K562 (cell line): ENCODE measurements at regions not wholly inside any gene's neighbourhood (a gene's known extent, or its start where the extent isn't known, plus 50 kb on each side); places are given as distances from the start of the nearest gene placed in this dataset.

Experiments
- EGR1 ChIP-seq: fragments of 450-650 bp; conservative IDR thresholded peaks from 2 replicates; pipeline ENCODE4 v1.6.1; 2017; ENCODE audit warnings: mild to moderate bottlenecking
- FOXM1 ChIP-seq, 2 experiments: fragments of 450-650 bp in 1 of 2; sonication (generic) in 1 of 2; formaldehyde crosslinking in 1 of 2; IDR thresholded peaks; 2 replicates each; pipeline versions ENCODE4 v1.6.1 to v1.9.0; 2017 to 2022; ENCODE audit warnings: low read depth in 2 of 2, mild to moderate bottlenecking in 2 of 2, missing genetic modification reagents in 1 of 2, moderate library complexity in 1 of 2
- HNRNPUL1 ChIP-seq: fragments of 200-400 bp; formaldehyde crosslinking; IDR thresholded peaks from 2 replicates; pipeline ENCODE4 v1.6.1; 2017; ENCODE audit warnings: low read length
- KLF6 ChIP-seq: fragments of 250-450 bp; sonication (Bioruptor Pico); IDR thresholded peaks from 2 replicates; pipeline ENCODE4 v1.4.0; 2020; ENCODE audit warnings: mild to moderate bottlenecking, moderate library complexity, borderline replicate concordance
- XRCC3 ChIP-seq: fragments of 450-650 bp; IDR thresholded peaks from 2 replicates; pipeline ENCODE4 v1.6.1; 2017; ENCODE audit warnings: mild to moderate bottlenecking, moderate library complexity
- ZBTB7A ChIP-seq: IDR thresholded peaks from 2 replicates; pipeline ENCODE4 v1.6.1; 2011; ENCODE audit warnings: low read depth, mild to moderate bottlenecking, low read length, moderate library complexity, borderline replicate concordance; ENCODE audit not compliant: control insufficient read depth
- TF ChIP-seq, protein P1 (sequence below), 3 experiments: IDR thresholded peaks in 2 of 3; conservative IDR thresholded peaks in 1 of 3; 2 replicates each; pipeline ENCODE4 v1.5.1; 2011 to 2012; ENCODE audit warnings: low read length in 3 of 3, mild to moderate bottlenecking in 3 of 3, control low read depth in 2 of 3, improper control_type of control experiment in 1 of 3, inconsistent platforms in 1 of 3, low read depth in 1 of 3, mixed read lengths in 1 of 3, moderate library complexity in 1 of 3; ENCODE audit not compliant: insufficient read depth in 2 of 3

DNA sequence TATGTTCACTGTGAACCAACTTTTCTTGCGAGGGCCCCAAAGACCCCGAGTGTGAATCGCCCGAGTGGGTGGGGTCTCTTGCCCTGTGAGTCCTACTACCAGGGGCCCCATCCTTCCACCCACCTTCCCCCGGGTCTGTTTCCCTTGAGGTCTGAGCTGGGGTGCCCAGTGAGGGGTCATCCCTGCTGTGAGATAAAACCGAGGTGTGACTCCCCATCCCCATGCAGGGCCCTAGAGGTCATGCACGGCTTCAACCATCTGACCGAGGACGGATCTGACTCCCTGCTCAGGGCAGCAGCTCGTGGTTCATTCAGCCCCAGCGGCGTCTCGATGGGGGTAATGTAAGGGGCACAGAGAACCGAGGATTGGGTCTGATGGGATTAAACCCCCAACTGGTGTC lies 103.1 kb upstream of the SULF2 start:
- TF ChIP-seq XRCC3 = no peak
- TF ChIP-seq, protein P1, sequence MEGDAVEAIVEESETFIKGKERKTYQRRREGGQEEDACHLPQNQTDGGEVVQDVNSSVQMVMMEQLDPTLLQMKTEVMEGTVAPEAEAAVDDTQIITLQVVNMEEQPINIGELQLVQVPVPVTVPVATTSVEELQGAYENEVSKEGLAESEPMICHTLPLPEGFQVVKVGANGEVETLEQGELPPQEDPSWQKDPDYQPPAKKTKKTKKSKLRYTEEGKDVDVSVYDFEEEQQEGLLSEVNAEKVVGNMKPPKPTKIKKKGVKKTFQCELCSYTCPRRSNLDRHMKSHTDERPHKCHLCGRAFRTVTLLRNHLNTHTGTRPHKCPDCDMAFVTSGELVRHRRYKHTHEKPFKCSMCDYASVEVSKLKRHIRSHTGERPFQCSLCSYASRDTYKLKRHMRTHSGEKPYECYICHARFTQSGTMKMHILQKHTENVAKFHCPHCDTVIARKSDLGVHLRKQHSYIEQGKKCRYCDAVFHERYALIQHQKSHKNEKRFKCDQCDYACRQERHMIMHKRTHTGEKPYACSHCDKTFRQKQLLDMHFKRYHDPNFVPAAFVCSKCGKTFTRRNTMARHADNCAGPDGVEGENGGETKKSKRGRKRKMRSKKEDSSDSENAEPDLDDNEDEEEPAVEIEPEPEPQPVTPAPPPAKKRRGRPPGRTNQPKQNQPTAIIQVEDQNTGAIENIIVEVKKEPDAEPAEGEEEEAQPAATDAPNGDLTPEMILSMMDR (IDR thresholded peaks at IDR 0.05 in 2 of 3, conservative IDR thresholded peaks at IDR 0.05 in 1 of 3; ENCODE audit: insufficient read depth in 2 of 3, low read depth in 1 of 3, low read length in 3 of 3) = no peak
- no peak for TF ChIP-seq ZBTB7A
- TF ChIP-seq HNRNPUL1 = no peak
- TF ChIP-seq KLF6 = no peak
- no peak for TF ChIP-seq FOXM1 (IDR thresholded peaks at IDR 0.05; ENCODE audit: low read depth)
- TF ChIP-seq FOXM1 (CRISPR knock-in tag; IDR thresholded peaks at IDR 0.05; ENCODE audit: low read depth) = no peak
- no peak for TF ChIP-seq EGR1
